ENCODE measurements at regions not wholly inside any gene's neighbourhood (a gene's known extent, or its start where the extent isn't known, plus 50 kb on each side); places are given as distances from the start of the nearest gene placed in this dataset.

DNA sequence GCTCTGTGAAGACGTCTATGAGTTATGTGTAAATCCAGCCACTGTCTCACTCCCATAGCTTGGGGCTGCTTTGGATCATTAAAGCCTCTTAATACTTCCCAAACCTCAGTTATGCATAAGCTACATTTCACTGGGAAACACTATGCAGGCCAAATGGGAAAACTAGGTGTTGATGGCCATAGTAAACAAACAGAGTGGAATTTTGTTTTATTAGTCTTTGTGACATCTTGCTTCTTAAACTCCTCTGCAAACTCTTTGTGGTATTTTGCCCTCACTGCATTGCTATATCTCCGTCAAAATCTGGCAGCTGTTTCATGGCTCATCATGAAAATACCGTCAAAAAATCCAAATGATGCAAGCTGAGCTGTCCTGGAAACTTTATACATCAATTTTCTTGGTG, 167.2 kb upstream of the HMHB1 start (continued):
- TF ChIP-seq CHD7 (IDR thresholded peaks at IDR 0.05; ENCODE audit: insufficient replicate concordance, low read length) (no peak), HDAC2 (IDR thresholded peaks at IDR 0.05; ENCODE audit: borderline replicate concordance in 1 of 2, low read depth in 2 of 2, low read length in 2 of 2) (no peak), EP300 (IDR thresholded peaks at IDR 0.05; ENCODE audit: borderline replicate concordance in 1 of 2, low read depth in 2 of 2, low read length in 2 of 2) (no peak), NRF1 (IDR thresholded peaks at IDR 0.05; ENCODE audit: low read depth, low read length) (no peak), RAD21 (IDR thresholded peaks at IDR 0.05 in 1 of 2, conservative IDR thresholded peaks at IDR 0.05 in 1 of 2; ENCODE audit: low read depth in 2 of 2, low read length in 2 of 2) (no peak), JUND (IDR thresholded peaks at IDR 0.05; ENCODE audit: low read length) (no peak), CTCF (IDR thresholded peaks at IDR 0.05; ENCODE audit: control extremely low read depth in 1 of 3, insufficient read depth in 1 of 3, low read depth in 1 of 3, low read length in 3 of 3) (no peak), YY1 (IDR thresholded peaks at IDR 0.05; ENCODE audit: low read depth, low read length) (no peak)
